ENCODE measurements at regions not wholly inside any gene's neighbourhood (a gene's known extent, or its start where the extent isn't known, plus 50 kb on each side); places are given as distances from the start of the nearest gene placed in this dataset.
"Not testable (repeated sequence)": the region's sequence is repeated elsewhere in the genome, so short reads cannot be mapped to it uniquely, and the experiment has no call there.

GRCh38 chr22:48717076-48717810, 1110.4 kb downstream of the BRD1 start (continued):
- TF ChIP-seq ETS1 (IDR thresholded peaks at IDR 0.05) (no peak), CREB1 (CRISPR knock-in tag; IDR thresholded peaks at IDR 0.05; ENCODE audit: low read depth) (no peak), REST (IDR thresholded peaks at IDR 0.05; ENCODE audit: unreplicated experiment) (no peak), ZNF114 (CRISPR knock-in tag; IDR thresholded peaks at IDR 0.05) (no peak)

- H3K79me2 ChIP-seq (replicated peaks; ENCODE audit: insufficient read depth); H3K36me3 ChIP-seq (ENCODE audit: insufficient read depth); H3F3A ChIP-seq (replicated peaks; ENCODE audit: low read depth); H3K27ac Mint-ChIP-seq; H3K4me3 Mint-ChIP-seq; H3K4me1 ChIP-seq (ENCODE audit: insufficient read depth); ATAC-seq; DNase-seq (ENCODE audit: low spot score); H3K27me3 Mint-ChIP-seq (ENCODE audit: insufficient read depth, low read depth, poor library complexity); H2AFZ ChIP-seq; H3K27me3 ChIP-seq (ENCODE audit: insufficient read depth); H4K20me1 ChIP-seq (replicated peaks; ENCODE audit: insufficient read depth); H3K27ac ChIP-seq (ENCODE audit: low read depth); H3K4me2 ChIP-seq; H3K9me2 ChIP-seq (ENCODE audit: insufficient read depth); H3K4me3 ChIP-seq: not testable (repeated sequence)
- peaks cover 24% of the 10 kb centered on the region for H3K4me1 Mint-ChIP-seq
- peaks cover 14% of the 10 kb centered on the region for H3K9me3 Mint-ChIP-seq
- H3K36me3 Mint-ChIP-seq (ENCODE audit: low read depth): peaks cover 19% of the 10 kb centered on the region
Observed at GRCh38 chr22:48716154-48716553, 1111.5 kb downstream of the BRD1 start.

GRCh38 chr22:48715511-48715910, 1112.2 kb downstream of the BRD1 start:
- Histone ChIP-seq H3K27ac (ENCODE audit: low read depth) (no peak overlapping the region), H3K9me2 (ENCODE audit: insufficient read depth) (no peaks in the 10 kb centered on the region), H3F3A (replicated peaks; ENCODE audit: low read depth) (no peaks in the 10 kb centered on the region), H3K27me3 (ENCODE audit: insufficient read depth) (no peaks in the 10 kb centered on the region), H3K36me3 (ENCODE audit: insufficient read depth) (no peaks in the 10 kb centered on the region; the same call in 1 of the 2 replicates), H3K79me2 (replicated peaks; ENCODE audit: insufficient read depth) (no peaks in the 10 kb centered on the region), H3K4me3 (no peak overlapping the region), H2AFZ (no peak overlapping the region), H4K20me1 (replicated peaks; ENCODE audit: insufficient read depth) (no peaks in the 10 kb centered on the region), H3K4me1 (ENCODE audit: insufficient read depth) (no peaks in the 10 kb centered on the region), H3K4me2 (no peak overlapping the region)
- no peak for DNase-seq (ENCODE audit: low spot score)
- no peak for ATAC-seq
- Mint-ChIP-seq H3K4me3 (no peak overlapping the region), H3K9me3 (peaks cover 14% of the 10 kb centered on the region), H3K4me1 (peaks cover 24% of the 10 kb centered on the region), H3K27ac (no peak overlapping the region), H3K27me3 (ENCODE audit: insufficient read depth, low read depth, poor library complexity) (peaks cover 5% of the 10 kb centered on the region), H3K36me3 (ENCODE audit: low read depth) (peaks cover 19% of the 10 kb centered on the region)
- TF ChIP-seq JUNB (IDR thresholded peaks at IDR 0.05; ENCODE audit: unreplicated experiment) (no peak), EZH2 (IDR thresholded peaks at IDR 0.05; ENCODE audit: low read depth, unreplicated experiment) (no peak), NANOG (IDR thresholded peaks at IDR 0.05; ENCODE audit: borderline replicate concordance) (no peak), ZNF331 (CRISPR knock-in tag; IDR thresholded peaks at IDR 0.05; ENCODE audit: low read depth) (no peak), ZNF114 (CRISPR knock-in tag; IDR thresholded peaks at IDR 0.05) (no peak), CTCF (conservative IDR thresholded peaks at IDR 0.05; ENCODE audit: low read depth in 2 of 2) (no peak), CREB1 (CRISPR knock-in tag; IDR thresholded peaks at IDR 0.05; ENCODE audit: low read depth) (no peak)

All from GM23338 (cell line).